ENCODE measurements at regions not wholly inside any gene's neighbourhood (a gene's known extent, or its start where the extent isn't known, plus 50 kb on each side); places are given as distances from the start of the nearest gene placed in this dataset.
"Not testable (repeated sequence)": the region's sequence is repeated elsewhere in the genome, so short reads cannot be mapped to it uniquely, and the experiment has no call there.

DNA sequence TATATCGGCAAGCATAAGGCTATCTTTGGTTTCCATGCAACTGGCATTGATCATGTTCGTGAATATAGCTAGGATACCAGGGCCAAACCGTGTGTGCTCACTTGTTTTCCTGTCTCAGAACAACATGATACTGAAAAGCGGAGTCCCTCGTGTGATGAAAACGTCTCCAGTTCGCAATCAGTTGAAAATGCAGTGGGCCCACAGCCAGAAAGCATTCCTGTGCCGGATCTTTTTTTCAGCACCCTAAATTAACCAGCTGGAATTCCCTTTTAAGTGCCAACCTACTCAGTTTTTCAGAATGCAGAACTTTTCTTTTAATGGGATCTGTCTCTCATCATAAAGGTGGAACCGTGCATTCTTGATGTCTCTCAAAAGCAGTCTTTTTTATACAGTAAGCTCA, 130.8 kb upstream of the FRG1 start:
- DNase-seq = no peak

DNA sequence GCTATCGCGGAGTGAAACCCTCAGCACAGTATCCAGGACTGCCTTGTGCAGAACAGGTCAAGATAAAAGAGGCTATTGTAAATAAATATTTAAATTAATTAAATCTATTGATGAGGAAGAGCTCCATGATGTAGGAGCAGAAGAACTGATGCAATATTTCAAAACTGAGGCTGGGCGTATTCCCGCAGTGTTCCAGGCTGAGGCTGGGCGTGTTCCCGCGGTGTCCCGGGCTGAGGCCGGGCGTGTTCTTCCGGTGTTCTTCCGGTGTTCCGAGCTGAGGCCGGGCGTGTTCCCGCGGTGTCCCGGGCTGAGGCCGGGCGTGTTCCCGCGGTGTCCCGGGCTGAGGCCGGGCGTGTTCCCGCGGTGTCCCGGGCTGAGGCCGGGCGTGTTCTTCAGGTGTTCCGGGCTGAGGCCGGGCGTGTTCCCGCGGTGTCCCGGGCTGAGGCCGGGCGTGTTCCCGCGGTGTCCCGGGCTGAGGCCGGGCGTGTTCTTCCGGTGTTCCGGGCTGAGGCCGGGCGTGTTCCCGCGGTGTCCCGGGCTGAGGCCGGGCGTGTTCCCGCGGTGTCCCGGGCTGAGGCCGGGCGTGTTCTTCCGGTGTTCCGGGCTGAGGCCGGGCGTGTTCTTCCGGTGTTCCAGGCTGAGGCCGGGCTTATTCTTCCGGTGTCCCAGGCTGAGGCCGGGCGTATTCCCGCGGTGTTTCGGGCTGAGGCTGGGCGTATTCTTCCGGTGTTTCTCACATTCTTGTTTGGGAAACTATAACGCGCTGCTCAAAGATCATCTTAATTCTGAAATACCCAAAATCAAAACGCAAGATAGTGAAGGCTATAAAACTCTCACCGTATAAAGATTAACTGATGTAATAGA, 130.1 kb upstream of the FRG1 start:
- DNase-seq = not testable (repeated sequence)

DNA sequence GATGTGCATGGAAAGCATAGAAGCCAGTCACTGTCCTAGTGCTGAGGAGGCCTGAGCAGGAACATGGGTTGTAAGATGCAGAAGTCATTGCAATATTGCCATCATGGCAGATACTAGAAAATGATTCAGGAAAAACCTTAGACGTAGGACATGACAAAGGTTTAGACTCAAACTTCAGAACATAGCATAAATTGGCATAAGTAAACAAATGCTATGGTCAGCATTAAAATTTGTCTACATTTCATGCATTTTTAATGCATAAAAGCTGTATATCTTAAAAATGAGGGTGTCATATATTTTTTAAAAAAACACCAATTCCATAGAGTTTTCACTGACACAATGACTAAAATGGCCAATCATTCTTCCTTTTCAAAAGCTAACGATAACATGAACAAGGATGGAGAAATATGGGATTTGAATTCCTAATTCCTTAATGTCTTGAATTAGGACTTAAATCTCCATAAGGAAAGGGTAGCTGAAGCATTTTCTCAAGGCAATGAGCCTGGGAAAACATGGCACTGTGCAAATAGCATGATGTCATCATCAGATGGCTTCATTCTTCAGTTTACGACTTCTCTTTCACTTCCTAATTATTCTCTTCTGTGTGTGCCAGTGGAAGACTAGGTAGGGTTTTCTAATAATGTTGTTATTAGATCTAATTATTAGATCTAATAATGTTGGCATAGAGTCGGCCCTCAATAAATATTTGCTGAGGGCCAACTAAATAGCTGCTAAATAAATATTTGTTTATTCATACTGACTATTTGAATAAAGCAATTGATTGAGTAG, 125.1 kb upstream of the FRG1 start:
- DNase-seq = no peak

DNA sequence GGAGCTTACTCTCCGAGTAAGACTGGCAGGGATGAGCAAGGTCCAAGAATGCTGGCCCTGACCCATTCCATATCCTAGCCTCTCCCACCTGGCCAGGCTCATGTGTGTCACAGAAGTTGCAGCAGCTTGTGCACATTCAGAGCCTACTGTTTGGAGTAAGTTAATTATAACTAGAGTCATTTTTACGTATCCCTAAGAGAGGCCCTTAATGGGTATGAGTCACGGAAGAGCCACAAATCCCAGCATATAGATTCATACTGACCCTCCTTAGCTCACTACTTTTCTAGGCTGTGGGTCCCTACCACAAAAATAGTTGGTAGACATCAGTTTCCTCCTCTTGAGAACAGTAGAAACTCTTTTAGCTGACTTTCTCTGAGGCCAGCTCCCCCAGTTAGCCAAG, 118.3 kb upstream of the FRG1 start:
- no peak for DNase-seq

DNA sequence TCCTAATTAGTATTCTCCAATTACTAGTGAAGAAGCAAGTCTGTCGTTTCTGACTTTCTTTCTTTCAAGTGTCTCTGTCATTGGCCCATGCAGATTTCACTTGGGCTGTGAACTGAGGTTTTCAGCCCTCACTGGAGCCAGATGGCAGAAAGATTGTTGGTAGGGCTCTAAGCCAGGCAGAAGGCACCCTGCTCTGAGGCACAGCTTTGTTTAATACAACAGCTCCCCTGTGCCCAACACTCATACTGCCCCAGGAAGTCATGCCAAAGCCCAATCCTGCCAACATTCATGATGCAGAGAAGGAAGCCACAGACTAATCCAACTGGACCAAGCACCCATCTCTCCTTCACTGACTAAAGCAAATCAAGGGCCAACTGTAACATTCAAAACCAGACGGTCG, 117.1 kb upstream of the FRG1 start:
- DNase-seq = no peak

DNA sequence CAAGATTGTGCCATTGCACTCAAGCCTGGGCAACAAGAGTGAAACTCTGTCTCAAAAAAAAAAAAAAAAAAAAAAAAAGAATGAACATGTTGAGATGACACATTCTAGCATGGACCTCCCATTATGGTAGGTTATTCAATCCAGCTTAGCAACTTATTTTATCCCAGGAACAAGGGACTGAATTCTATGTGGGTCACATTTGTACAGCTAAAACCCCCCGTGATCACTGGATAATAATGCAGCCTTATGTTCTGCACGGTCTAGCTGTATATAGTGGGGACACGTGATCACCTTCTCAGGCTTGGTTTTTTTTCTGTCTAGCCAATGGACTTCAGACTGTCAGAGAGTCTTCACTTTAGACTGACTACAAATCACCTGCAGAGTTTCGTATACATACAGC, 115.2 kb upstream of the FRG1 start:
- DNase-seq = no peak

DNA sequence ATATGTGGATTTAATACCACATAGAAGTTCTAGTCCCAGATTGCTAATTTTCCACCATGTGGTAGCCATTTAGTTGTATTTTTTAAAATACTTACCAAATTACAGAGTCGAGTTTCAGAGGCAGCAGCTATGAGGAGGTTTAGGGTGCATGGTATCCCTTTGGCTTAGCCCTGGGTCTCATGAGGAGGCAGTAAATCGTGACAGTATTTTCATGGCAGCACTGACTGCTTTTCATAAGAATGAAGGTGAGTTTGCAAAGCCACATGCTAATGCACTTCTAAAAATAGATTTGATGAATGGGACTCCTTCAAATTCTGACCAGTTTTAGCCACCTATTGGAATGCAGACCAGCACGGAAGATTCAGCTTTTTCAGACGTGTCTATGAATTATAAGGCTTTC, 114.0 kb upstream of the FRG1 start:
- DNase-seq = no peak

DNA sequence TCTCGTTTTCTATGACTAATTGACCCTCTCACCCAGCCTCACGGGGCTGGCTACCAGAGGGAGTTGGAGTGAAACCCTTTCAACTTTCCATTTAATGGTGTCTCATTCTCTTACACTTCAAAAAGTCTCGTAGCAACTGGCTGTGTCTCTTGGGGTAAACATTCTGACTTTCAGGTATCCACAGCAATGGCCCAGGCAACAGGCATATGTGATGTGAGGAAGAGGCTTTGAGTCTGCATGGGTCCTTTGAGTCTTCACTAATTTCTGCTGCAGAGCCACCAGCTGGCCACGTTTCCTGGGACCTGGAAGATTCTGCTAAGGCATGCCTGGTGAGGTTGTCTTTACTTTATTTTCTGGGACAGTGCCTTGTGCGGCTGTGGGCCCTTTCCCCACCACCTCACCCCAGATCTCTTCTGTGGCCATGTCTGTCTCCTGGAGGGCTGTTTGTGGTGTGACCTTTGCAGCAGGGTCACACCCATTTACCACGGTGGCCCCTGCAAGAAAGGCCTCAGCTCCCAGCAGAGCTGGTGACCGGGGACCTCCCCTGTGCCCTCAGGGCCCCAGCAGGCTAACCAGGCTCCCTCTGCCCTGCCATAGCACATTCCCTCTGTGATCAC, 112.5 kb upstream of the FRG1 start:
- no peak for DNase-seq

DNA sequence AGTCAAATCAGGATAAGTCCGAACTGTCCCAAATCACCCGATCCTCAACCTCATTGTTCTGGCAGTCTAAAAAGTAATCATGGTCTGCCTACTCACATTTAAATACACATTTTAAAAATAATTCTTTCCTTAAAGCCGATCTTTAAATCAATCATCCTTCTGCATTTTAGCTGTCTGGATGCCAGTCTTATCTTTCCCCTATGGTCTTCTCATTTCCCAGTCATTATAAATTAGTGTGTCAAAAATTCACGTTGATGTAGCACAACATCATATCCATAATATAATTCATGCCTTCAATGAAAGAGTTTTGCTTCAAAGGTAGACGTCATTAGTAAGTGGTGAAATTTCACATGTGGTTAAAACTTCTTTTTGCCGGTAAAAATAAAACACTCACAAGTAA, 108.1 kb upstream of the FRG1 start:
- no peak for DNase-seq

DNA sequence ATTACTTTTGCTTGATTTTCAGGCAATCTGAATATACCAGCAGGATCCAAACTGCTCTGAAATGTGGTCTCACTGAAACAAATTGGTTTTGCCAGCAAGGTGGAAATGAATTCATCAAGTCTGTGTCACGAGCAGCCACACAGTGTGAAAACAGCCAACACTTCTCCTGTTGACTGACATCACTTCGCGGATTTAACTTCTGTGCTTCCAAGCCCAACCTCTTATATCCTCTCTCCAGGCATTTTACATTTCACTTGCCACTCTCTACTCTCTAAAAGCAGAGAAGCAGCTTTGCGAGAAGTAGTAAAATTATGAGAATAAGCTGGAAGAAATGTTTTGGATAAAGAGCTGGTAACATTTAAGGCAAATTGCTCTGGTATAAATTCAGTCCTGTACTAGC, 106.1 kb upstream of the FRG1 start:
- no peak for DNase-seq

DNA sequence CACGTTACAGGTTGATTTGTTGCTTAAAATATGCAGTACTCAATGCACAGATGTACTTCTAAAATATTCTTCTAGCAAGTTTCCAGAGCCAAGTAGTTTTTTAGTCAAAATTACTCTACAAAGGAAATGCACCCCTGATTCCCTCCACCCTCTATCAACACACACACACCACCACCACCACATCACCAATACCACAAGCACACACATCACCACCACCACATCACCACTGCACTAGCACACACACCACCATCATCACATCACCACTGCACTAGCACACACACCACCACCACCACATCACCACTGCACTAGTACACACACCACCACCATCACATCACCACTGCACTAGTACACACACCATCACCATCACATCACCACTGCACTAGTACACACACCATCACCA, 105.2 kb upstream of the FRG1 start:
- DNase-seq = no peak

DNA sequence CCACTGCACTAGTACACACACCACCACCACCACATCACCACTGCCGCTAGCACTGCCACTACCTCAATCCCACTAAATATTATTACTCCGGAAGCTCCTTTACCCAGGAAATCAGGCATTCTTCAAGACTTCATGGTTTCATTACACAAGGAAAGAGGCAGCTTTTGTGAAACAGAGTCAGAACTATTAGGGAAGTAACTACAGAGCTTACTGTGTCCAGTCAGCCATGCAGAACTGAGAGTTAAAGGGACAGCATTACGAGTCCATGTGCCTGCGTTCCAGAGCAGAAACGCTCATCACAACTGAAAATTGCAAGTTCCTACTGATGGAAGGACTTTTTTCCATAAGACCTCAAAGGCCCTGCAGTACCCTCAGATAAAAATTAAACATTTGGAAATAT, 103.2 kb upstream of the FRG1 start:
- no peak for DNase-seq

DNA sequence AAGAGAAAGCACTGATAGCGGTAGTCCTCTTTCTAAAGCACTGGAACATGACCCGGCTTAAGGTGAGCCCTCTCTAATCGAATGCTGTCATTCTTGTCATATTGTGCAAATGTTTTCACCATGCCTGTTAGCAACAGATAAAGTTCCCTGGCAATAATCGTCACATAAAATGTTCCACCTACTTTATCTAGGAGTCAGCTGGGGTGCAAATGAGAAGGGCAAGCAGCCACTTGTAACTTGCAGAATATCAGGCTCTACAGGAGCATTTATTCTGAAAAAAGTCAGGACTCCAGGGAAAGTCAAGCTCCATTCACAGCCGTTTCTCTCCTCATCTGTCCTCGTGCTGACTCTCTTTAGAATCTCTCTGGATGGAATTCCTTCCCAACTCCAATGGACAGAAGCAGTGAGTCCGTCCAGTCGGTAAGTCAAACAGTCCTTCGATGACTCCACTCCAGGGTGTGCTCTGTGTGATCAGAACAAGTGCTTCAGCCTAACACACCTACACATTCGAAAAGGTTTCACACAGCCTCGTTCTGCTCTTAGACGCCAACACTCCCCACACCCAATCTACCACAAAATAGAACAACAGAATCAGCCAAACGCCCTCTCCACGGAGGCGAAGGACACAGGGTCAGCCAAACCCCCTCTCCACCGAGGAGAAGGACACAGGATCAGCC, 101.7 kb upstream of the FRG1 start:
- DNase-seq = no peak

DNA sequence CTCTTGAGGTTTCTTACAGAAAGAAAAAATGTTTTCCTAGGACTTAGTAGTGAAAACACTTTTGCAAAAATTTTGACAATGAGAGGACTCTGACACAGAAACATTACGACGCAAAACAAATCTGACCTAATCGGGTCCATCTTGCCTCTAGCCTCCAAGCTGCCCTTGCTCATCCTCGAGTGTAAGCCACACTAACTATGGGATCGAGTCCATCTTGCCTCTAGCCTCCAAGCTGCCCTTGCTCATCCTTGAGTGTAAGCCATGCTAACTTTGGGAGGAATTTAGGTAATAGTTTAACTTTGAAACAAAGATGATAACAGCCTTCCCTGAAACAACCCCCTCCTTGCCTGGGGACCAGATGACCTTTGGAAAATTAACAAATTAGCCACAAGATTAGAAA, 100.3 kb upstream of the FRG1 start:
- no peak for DNase-seq

DNA sequence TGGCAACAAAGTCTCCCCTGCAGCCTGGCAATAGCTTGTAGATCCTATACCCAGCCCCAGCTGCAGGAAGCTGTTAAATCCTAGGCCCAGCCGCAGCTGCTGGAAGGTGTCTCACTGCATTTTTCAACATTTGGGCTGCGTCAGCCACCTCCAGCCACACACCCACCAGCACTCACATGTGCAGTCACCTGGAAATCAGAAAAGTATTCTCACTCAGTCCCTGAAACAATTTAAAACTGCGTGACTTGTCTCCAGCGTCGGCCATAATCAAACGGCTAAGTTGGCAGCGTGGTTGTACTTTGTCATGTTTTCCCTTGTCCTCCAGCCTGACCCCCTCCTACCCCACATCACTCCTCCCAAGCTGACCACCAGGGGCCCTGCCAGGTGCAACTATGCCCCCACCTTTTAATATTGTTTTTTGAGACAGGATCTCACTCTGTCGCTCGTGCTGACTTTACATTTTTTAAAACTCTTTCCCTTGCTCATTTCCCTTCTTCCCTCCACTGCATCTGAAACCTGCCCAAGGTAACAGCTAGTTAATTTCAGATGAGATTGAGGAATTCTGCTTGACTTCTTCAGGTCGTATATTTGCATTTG, 97.2 kb upstream of the FRG1 start:
- DNase-seq = no peak

DNA sequence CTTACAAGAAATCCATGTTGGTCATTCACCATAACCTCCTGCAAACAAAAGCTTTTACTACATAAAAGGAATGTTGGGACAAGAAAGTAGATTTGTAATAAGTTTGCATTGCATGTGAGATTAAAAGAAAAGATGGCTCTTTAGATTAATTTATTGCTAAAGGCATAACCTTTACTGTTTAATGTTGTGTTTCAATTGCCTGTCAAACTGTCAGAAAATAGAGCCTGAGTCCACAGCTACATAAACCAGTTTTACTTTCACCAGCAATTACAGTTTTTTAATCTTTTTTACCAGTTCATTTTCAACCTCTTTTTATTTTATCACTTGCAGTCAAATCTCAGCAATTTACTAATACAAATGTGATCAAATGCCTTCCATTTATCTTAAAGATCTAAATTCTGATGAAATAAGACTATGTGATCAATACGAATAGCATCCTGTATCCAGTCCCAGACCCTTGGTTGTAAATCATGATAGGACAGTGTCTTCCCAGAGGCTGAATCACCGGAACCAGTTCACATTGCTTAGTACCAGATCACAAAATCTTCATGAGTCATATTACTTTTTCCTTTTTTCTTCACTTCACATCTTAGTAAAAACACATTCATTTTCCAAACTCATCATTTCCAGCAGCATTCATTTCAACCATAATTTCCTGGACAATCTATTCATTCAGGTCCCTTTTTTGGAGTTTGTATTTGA, 95.4 kb upstream of the FRG1 start:
- DNase-seq = no peak

DNA sequence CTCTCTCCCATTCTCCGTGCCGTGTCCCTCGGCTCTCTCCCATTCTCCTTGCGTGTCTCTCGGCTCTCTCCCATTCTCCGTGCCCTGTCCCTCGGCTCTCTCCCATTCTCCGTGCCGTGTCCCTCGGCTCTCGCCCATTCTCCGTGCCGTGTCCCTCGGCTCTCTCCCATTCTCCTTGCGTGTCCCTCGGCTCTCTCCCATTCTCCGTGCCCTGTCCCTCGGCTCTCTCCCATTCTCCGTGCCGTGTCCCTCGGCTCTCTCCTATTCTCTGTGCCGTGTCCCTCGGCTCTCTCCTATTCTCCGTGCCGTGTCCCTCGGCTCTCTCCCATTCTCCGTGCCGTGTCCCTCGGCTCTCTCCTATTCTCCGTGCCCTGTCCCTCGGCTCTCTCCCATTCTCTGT, 94.6 kb upstream of the FRG1 start:
- DNase-seq = not testable (repeated sequence)

DNA sequence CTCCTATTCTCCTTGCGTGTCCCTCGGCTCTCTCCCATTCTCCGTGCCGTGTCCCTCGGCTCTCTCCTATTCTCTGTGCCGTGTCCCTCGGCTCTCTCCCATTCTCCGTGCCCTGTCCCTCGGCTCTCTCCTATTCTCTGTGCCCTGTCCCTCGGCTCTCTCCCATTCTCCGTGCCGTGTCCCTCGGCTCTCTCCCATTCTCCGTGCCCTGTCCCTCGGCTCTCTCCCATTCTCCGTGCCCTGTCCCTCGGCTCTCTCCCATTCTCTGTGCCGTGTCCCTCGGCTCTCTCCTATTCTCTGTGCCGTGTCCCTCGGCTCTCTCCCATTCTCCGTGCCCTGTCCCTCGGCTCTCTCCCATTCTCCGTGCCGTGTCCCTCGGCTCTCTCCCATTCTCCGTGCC, 94.1 kb upstream of the FRG1 start:
- DNase-seq = not testable (repeated sequence)

DNA sequence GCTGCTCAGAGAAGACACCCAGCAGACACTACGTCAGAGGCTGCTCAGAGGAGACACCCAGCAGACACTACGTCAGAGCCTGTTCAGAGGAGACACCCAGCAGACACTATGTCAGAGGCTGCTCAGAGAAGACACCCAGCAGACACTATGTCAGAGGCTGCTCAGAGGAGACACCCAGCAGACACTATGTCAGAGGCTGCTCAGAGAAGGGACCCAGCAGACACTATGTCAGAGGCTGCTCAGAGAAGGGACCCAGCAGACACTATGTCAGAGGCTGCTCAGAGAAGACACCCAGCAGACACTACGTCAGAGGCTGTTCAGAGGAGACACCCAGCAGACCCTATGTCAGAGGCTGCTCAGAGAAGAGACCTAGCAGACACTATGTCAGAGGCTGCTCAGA, 92.0 kb upstream of the FRG1 start:
- not testable (repeated sequence) for DNase-seq

DNA sequence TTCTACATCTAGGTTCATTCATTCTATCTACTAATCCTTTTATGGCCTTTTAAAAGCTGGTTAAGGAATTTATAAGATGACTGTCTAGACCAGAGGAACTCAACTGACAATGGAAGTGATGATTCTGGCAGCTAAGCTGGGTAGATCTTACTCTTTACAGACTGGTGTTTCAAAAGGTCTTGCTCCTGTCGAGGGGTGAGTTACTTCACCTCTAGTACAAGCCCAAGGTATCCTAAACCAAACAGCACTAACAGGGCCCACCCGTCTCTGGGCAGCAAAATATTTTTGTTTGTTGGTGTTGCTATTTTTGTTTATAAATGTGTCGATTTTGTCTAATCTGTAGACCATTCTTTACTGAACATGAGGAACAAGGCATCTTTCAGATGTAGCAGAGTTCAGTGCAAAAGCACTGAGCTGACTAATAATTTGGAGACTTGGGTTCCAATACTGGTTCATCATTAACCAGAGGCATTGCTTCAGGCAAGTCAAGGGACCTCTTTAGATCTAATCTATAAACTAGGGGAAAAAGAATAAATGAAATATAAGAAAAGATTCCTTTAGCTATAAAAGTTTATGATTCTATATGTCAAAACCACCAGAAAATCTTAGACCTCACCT, 90.3 kb upstream of the FRG1 start:
- no peak for DNase-seq

DNA sequence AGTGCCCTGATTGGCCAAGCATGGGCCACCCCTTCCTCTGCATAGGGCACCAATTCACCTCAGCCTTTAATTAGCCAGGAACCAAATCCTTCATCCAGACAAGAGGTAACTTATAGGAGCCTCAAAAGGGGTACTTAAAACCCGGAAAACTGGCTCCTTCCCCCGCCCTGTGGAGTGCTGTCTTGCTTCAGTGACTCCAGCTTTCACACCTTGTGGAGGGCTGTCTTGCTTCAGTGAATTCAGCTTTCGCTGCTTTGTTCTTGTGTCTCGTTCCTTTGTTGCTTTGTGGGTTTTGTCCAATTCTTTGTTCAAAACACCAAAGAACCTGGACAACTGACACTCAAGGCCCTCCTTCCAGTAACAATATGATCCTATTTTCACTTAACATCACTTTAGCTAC, 82.2 kb upstream of the FRG1 start:
- DNase-seq = no peak

DNA sequence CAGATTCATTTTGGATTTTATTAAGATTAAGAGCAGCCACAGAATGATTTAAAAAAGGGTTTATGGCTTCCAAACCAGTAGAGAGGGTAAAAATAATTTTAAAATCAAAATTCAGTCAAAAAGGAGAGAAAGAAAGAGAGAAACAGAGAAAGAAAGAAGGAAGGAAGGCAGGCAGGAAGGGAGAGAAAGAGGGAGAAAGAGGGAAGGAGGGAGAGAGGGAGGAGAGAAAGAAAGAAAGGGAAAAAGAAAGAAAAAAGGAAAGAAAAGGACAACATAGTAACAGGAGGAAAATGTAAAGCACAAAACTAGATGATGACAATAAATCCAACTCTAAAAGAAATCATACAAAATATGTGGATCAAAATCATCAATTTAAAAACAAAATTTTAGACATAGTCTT, 79.6 kb upstream of the FRG1 start:
- DNase-seq = no peak
